SK-N-MC (cell line): ENCODE measurements at regions not wholly inside any gene's neighbourhood (a gene's known extent, or its start where the extent isn't known, plus 50 kb on each side); places are given as distances from the start of the nearest gene placed in this dataset.

ENCODE experiments used
- EZH2 ChIP-seq: fragments of 200-600 bp; sonication (generic); IDR thresholded peaks from one replicate; pipeline ENCODE4 v1.6.1; 2017; ENCODE audit warnings: antibody characterized with exemption
- POLR2AphosphoS5 ChIP-seq: IDR thresholded peaks from 2 replicates; pipeline ENCODE4 v1.6.1; 2012; ENCODE audit warnings: mild to moderate bottlenecking, low read depth, low read length, borderline replicate concordance

GRCh38 chr15:85281293-85281882 lies 99.0 kb upstream of the AKAP13 start:
- no peak for TF ChIP-seq POLR2AphosphoS5
- no peak for TF ChIP-seq EZH2
